ENCODE measurements at regions not wholly inside any gene's neighbourhood (a gene's known extent, or its start where the extent isn't known, plus 50 kb on each side); places are given as distances from the start of the nearest gene placed in this dataset.

DNA sequence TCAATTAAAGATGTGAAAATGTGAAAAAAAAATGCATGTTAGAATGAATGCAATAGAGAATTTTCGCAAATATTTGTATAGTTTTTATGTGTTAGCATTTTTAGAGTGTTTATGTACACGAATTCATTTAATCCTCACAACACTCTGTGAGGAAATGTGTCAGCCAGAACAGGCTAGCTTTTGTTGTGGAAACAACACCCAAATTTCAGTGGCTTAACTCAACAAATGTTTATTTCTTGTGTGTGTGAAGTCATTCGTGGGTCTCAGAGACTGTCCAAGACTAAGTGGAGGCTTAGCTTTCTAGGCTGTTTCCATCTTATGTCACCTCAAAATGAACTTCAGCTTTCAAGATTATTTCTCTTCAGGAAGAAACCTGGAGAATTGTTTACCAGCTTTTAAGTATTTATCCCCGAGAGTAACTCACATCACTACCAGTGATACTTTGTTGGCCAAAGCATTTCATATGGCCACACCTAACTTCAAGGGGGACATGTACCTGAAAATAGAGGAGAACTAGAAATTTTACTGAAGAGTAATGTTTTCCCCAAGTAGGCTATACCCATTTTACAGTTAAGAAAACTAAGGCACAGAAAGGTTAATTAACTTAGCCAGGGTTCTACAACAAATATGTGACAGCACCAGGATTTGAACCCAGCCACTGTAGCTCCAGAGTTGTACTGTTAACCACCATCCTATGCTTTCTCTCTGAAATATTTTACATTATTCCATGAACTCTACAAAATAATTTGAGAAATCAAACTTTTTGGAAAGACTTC is 306.1 kb downstream of the QKI start:
- Histone ChIP-seq H2BK5ac (ENCODE audit: low read depth, low read length, poor library complexity, severe bottlenecking) (no peak overlapping the region), H3K14ac (replicated peaks; ENCODE audit: low read depth, low read length) (no peak overlapping the region), H3K4me1 (ENCODE audit: control insufficient read depth, insufficient read depth, low read length) (no peaks in the 10 kb centered on the region), H4K20me1 (ENCODE audit: insufficient read depth, low read length) (no peaks in the 10 kb centered on the region), H3K27ac (ENCODE audit: insufficient read depth, low read length) (no peak overlapping the region), H3K56ac (ENCODE audit: extremely low read depth, insufficient read depth, low read length) (no peak overlapping the region), H4K5ac (ENCODE audit: low read depth, low read length) (no peak overlapping the region), H3K4me3 (ENCODE audit: insufficient read depth, low read depth, low read length) (no peak overlapping the region), H3K27me3 (ENCODE audit: control insufficient read depth, insufficient read depth, low read length) (peaks cover 4% of the 10 kb centered on the region), H2AK5ac (ENCODE audit: low read depth, low read length) (no peak overlapping the region), H2AFZ (replicated peaks; ENCODE audit: low read length, poor library complexity) (no peak overlapping the region), H2BK15ac (ENCODE audit: low read depth, low read length) (no peak overlapping the region), H3K79me1 (ENCODE audit: low read depth in 1 of 2, low read length in 2 of 2) (no peaks in the 10 kb centered on the region), H3K36me3 (ENCODE audit: control insufficient read depth, insufficient read depth, low read length) (no peaks in the 10 kb centered on the region), H4K91ac (ENCODE audit: insufficient read depth, low read depth, low read length) (no peak overlapping the region), H3K23ac (ENCODE audit: low read depth, low read length) (no peak overlapping the region), H3K9me3 (ENCODE audit: control insufficient read depth, insufficient read depth, low read length) (no peaks in the 10 kb centered on the region), H4K8ac (ENCODE audit: low read depth in 2 of 2, low read length in 2 of 2) (no peak overlapping the region), H3K9me1 (ENCODE audit: insufficient read depth, low read length) (no peaks in the 10 kb centered on the region), H2AK9ac (replicated peaks; ENCODE audit: low read depth, low read length, poor library complexity) (no peak overlapping the region), H3K9ac (ENCODE audit: low read depth, low read length) (no peak overlapping the region), H2BK20ac (ENCODE audit: low read depth, low read length) (no peak overlapping the region), H3K4me2 (ENCODE audit: low read depth, low read length) (no peak overlapping the region), H3K4ac (ENCODE audit: low read depth, low read length) (no peak overlapping the region), H2BK120ac (ENCODE audit: low read depth, low read length) (no peak overlapping the region), H3K18ac (ENCODE audit: low read depth, low read length) (no peak overlapping the region)
- TF ChIP-seq MXI1 (IDR thresholded peaks at IDR 0.05; ENCODE audit: borderline replicate concordance, low read depth, low read length) (no peak), BHLHE40 (IDR thresholded peaks at IDR 0.05; ENCODE audit: low read depth, low read length) (no peak), MAFK (IDR thresholded peaks at IDR 0.05; ENCODE audit: low read depth, low read length) (no peak), POLR2A (IDR thresholded peaks at IDR 0.05; ENCODE audit: low read depth, low read length) (no peak), MAZ (IDR thresholded peaks at IDR 0.05; ENCODE audit: borderline replicate concordance, low read depth, low read length) (no peak), CTCF (conservative IDR thresholded peaks at IDR 0.05; ENCODE audit: low read depth, low read length) (no peak), NFE2L2 (IDR thresholded peaks at IDR 0.05; ENCODE audit: low read depth, low read length) (no peak), SMC3 (IDR thresholded peaks at IDR 0.05; ENCODE audit: low read depth, low read length) (no peak), CEBPB (IDR thresholded peaks at IDR 0.05; ENCODE audit: low read depth, low read length) (no peak), RAD21 (IDR thresholded peaks at IDR 0.05; ENCODE audit: low read length) (no peak), RCOR1 (IDR thresholded peaks at IDR 0.05; ENCODE audit: insufficient replicate concordance, low read length) (no peak), FOS (IDR thresholded peaks at IDR 0.05; ENCODE audit: low read depth, low read length) (no peak), RFX5 (IDR thresholded peaks at IDR 0.05; ENCODE audit: low read depth, low read length) (no peak), CHD1 (IDR thresholded peaks at IDR 0.05; ENCODE audit: low read depth, low read length) (no peak), ELK1 (IDR thresholded peaks at IDR 0.05; ENCODE audit: borderline replicate concordance, low read depth, low read length) (no peak)
- TF ChIP-seq, protein P1, sequence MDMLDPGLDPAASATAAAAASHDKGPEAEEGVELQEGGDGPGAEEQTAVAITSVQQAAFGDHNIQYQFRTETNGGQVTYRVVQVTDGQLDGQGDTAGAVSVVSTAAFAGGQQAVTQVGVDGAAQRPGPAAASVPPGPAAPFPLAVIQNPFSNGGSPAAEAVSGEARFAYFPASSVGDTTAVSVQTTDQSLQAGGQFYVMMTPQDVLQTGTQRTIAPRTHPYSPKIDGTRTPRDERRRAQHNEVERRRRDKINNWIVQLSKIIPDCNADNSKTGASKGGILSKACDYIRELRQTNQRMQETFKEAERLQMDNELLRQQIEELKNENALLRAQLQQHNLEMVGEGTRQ (IDR thresholded peaks at IDR 0.05; ENCODE audit: low read depth, low read length): no peak
- ChIA-PET POLR2A (ENCODE audit: unreplicated experiment) (no interaction called here), CTCF (interaction anchor here (0.7 to 0.9 kb wide), 2 partner anchors 11 to 236 kb away, joined by 3 read pairs; no protein-coding TSS in a partner anchor)
- in situ Hi-C loops (cut with MboI; ENCODE audit: low sequenced_read_pairs) (no loop called here), intact Hi-C loops (cut with micrococcal nuclease) (no loop called here), dilution Hi-C loops (cut with HindIII; ENCODE audit: low sequenced_read_pairs, unreplicated experiment) (no loop called here)
- ATAC-seq (ENCODE audit: low read depth): no peak
- BruUV-seq (replicated peaks): no TSS peak
- WGBS, 2 experiments (ENCODE audit: extremely low coverage in 2 of 2, insufficient read length in 1 of 2): no CpG with 5 or more reads among the region's 4 CpGs
- DNase-seq: no peak

Data from IMR-90 (cell line).